NB4 (cell line): ENCODE measurements at regions not wholly inside any gene's neighbourhood (a gene's known extent, or its start where the extent isn't known, plus 50 kb on each side); places are given as distances from the start of the nearest gene placed in this dataset.

ENCODE experiments used
- CTCF ChIP-seq: IDR thresholded peaks from one replicate; pipeline ENCODE4 v1.5.1; 2012; ENCODE audit warnings: low read depth, low read length
- MAX ChIP-seq: IDR thresholded peaks from 2 replicates; pipeline ENCODE4 v1.6.1; 2011; ENCODE audit warnings: low read depth, low read length
- POLR2A ChIP-seq: IDR thresholded peaks from 2 replicates; pipeline ENCODE4 v1.6.1; 2011; ENCODE audit warnings: mild to moderate bottlenecking; ENCODE audit not compliant: insufficient read length; ENCODE audit errors: extremely low read depth

DNA sequence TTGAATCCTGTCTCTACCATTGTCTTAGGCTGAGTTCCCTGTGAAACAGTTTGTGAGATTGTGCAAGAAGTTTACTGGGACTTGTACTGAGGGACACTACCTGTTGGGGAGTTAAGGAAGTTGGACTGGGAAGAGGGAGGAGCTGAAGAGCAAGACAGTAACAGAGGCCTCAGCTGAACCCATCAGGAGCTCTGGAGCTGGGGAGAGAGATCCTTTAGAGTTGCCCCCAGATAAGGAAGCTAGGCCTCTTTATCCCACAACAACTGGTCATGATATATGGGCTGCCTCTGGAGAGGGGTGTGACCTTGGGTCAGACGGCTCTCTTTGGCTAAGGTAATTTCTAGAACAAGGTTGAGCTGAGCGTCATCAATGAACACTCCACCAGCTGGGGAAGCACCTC is 137.8 kb upstream of the SLC4A4 start:
- TF ChIP-seq POLR2A (no peak), CTCF (no peak), MAX (no peak)
